ENCODE measurements at regions not wholly inside any gene's neighbourhood (a gene's known extent, or its start where the extent isn't known, plus 50 kb on each side); places are given as distances from the start of the nearest gene placed in this dataset.
A peak's percentile ranks its signal among the peaks of the same experiment; 100 is the strongest.

DNA sequence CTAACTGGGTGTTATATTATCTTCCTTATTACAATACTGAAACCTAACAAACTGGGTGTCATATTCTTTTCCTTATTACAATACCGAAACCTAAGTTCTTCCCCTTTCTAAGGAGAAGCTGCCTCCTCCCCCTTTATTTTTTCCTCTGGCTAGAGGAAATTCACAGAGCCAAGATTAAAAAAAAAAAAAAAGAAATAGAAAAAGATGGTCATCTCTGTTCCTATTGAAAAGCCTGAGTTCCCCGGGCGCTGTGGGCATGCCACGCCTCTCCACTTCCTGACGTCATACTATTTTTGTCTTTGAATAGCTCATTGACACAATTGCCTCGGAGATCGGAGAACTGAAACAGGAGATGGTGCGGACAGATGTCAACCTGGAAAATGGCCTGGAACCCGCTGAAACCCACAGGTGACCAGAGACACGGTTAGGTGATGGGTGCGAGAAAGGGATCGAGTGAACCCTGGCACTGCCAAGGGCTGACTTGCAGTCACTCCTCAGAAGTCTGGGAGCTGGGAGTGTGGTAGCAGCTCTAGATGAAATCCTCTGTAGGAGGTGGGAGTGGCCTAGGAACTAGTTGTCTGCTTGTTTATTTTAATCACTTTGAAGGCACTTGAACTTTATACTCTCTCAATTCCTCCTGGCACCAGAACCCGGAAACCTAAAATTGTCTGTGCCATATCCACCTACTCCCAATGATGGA is 82.2 kb upstream of the NAA20 start:
- peak overlapping the region; percentile 73 for H3K4me3 ChIP-seq (ENCODE audit: low read length)
- TF ChIP-seq, protein P1, sequence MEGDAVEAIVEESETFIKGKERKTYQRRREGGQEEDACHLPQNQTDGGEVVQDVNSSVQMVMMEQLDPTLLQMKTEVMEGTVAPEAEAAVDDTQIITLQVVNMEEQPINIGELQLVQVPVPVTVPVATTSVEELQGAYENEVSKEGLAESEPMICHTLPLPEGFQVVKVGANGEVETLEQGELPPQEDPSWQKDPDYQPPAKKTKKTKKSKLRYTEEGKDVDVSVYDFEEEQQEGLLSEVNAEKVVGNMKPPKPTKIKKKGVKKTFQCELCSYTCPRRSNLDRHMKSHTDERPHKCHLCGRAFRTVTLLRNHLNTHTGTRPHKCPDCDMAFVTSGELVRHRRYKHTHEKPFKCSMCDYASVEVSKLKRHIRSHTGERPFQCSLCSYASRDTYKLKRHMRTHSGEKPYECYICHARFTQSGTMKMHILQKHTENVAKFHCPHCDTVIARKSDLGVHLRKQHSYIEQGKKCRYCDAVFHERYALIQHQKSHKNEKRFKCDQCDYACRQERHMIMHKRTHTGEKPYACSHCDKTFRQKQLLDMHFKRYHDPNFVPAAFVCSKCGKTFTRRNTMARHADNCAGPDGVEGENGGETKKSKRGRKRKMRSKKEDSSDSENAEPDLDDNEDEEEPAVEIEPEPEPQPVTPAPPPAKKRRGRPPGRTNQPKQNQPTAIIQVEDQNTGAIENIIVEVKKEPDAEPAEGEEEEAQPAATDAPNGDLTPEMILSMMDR (IDR thresholded peaks at IDR 0.05; ENCODE audit: low read depth, low read length), result no peak
- TF ChIP-seq EZH2phosphoT487 (IDR thresholded peaks at IDR 0.05; ENCODE audit: low read depth), result no peak
- H3K9me3 ChIP-seq (ENCODE audit: insufficient read depth, low read length), result peaks cover 4% of the 10 kb centered on the region; the same call in 1 of the 2 replicates
- peak overlapping the region; percentile 86 for H3K4me2 ChIP-seq (ENCODE audit: low read length)
- no peaks in the 10 kb centered on the region for H3K27me3 ChIP-seq (ENCODE audit: low read depth, low read length)
- H3K9ac ChIP-seq (ENCODE audit: low read length), result peak overlapping the region; percentile 57
- no peaks in the 10 kb centered on the region for H3K36me3 ChIP-seq (replicated peaks; ENCODE audit: low read depth, low read length)
- no peaks in the 10 kb centered on the region for H4K20me1 ChIP-seq (ENCODE audit: insufficient read depth, low read length)
- no peaks in the 10 kb centered on the region for H3K79me2 ChIP-seq (ENCODE audit: low read length)
- H3K4me1 ChIP-seq (ENCODE audit: low read length), result peaks cover 56% of the 10 kb centered on the region
- peak overlapping the region; percentile 69 for H3K27ac ChIP-seq (ENCODE audit: low read length)
- peak overlapping the region; percentile 58 for H2AFZ ChIP-seq (ENCODE audit: low read depth, low read length)

DNA sequence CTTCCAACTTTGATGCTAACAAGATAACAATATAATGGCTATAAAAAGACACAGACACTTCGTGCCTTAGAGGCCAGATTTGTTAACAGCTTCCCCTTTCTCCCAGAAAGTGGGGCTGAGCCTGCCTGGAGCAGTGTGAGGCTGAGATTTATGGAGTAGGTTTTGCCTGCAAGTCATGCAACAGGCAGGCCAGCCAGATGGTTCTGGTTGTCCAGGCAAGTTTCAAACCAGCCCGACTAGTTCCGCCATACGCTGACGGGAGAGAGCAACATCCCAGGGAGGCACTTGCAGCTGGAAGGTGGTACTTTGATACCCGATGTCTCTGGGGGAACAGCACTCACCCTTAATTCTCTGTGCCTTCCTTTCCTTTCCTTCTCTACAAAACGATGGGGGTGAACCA is 81.3 kb upstream of the NAA20 start:
- no peaks in the 10 kb centered on the region for H3K79me2 ChIP-seq (ENCODE audit: low read length)
- H3K4me1 ChIP-seq (ENCODE audit: low read length), result peaks cover 56% of the 10 kb centered on the region
- no peaks in the 10 kb centered on the region for H4K20me1 ChIP-seq (ENCODE audit: insufficient read depth, low read length)
- H3K27ac ChIP-seq (ENCODE audit: low read length), result peak overlapping the region; percentile 69
- H2AFZ ChIP-seq (ENCODE audit: low read depth, low read length), result no peak overlapping the region
- H3K4me2 ChIP-seq (ENCODE audit: low read length), result peak overlapping the region; percentile 86
- TF ChIP-seq, protein P1 (IDR thresholded peaks at IDR 0.05; ENCODE audit: low read depth, low read length), result no peak
- TF ChIP-seq EZH2phosphoT487 (IDR thresholded peaks at IDR 0.05; ENCODE audit: low read depth), result no peak
- no peaks in the 10 kb centered on the region for H3K27me3 ChIP-seq (ENCODE audit: low read depth, low read length)
- H3K9ac ChIP-seq (ENCODE audit: low read length), result peak overlapping the region; percentile 57
- peaks cover 4% of the 10 kb centered on the region; the same call in 1 of the 2 replicates for H3K9me3 ChIP-seq (ENCODE audit: insufficient read depth, low read length)
- no peaks in the 10 kb centered on the region for H3K36me3 ChIP-seq (replicated peaks; ENCODE audit: low read depth, low read length)
- H3K4me3 ChIP-seq (ENCODE audit: low read length), result peak overlapping the region; percentile 73

DNA sequence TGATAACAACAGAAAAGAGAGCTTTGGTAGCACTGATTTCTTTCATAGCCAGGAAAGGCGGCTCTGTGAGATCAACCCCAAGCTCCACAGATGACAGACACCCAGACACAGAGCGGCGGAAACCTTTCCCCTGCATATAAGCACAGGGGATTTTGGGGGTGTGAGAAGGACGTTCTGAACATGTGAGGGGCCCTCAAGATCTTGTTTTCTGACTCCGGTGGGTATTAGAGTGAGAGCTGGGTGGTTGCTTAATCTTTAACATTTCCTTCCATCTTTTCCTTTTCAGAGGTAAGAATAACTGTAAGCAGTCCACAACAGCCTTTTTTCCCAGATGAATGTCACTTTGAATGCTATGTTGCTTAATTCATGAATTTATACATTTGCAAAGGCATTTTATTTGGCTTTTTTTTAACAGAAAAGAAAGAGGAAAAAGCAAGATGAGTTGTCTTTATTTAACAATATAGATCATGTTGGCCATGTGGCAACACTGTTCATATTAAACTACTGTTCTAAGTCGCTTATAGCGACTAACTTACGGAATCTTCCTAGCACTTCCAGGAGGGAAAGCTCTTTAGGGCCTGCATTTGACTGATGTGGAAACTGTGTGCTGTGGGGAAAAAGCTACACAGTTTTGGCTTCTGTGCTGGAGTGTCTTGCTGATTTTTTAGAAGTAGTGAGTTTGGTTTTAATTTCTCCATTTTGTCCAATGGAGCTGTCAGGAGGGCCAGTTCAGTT is 80.5 kb upstream of the NAA20 start:
- Histone ChIP-seq H3K9ac (ENCODE audit: low read length) (peak overlapping the region; percentile 57), H3K36me3 (replicated peaks; ENCODE audit: low read depth, low read length) (no peaks in the 10 kb centered on the region), H3K4me1 (ENCODE audit: low read length) (peaks cover 56% of the 10 kb centered on the region), H4K20me1 (ENCODE audit: insufficient read depth, low read length) (no peaks in the 10 kb centered on the region), H3K4me2 (ENCODE audit: low read length) (peak overlapping the region; percentile 86), H3K4me3 (ENCODE audit: low read length) (peak overlapping the region; percentile 73), H2AFZ (ENCODE audit: low read depth, low read length) (peak overlapping the region; percentile 44), H3K27ac (ENCODE audit: low read length) (peak overlapping the region; percentile 69), H3K9me3 (ENCODE audit: insufficient read depth, low read length) (peaks cover 4% of the 10 kb centered on the region; the same call in 1 of the 2 replicates), H3K27me3 (ENCODE audit: low read depth, low read length) (no peaks in the 10 kb centered on the region), H3K79me2 (ENCODE audit: low read length) (no peaks in the 10 kb centered on the region)
- TF ChIP-seq EZH2phosphoT487 (IDR thresholded peaks at IDR 0.05; ENCODE audit: low read depth), result no peak
- TF ChIP-seq, protein P1 (IDR thresholded peaks at IDR 0.05; ENCODE audit: low read depth, low read length), result no peak

DNA sequence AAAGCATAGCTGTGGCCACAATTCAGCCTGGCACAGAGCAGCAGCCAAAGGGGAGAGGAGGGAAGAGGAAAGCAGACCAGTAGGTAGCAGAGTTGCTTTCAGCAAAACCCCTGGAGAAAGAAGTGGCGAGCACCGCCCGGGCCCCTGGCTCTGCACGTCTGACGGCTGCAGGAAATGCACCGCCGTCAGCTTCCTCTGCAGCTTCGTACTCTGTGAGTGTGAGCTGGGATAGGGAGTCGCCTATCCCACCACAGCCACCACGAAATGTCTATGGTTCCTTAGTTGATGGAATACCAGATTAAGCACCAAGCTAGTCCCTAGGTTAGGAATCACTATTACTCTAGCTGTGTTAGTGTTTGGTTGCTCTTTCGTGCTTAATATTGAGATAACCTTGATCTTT is 79.9 kb upstream of the NAA20 start:
- Histone ChIP-seq H3K9me3 (ENCODE audit: insufficient read depth, low read length) (peaks cover 4% of the 10 kb centered on the region; the same call in 1 of the 2 replicates), H3K4me1 (ENCODE audit: low read length) (peaks cover 56% of the 10 kb centered on the region), H4K20me1 (ENCODE audit: insufficient read depth, low read length) (no peaks in the 10 kb centered on the region), H2AFZ (ENCODE audit: low read depth, low read length) (peak overlapping the region; percentile 44), H3K9ac (ENCODE audit: low read length) (peak overlapping the region; percentile 57), H3K79me2 (ENCODE audit: low read length) (no peaks in the 10 kb centered on the region), H3K4me2 (ENCODE audit: low read length) (peak overlapping the region; percentile 86), H3K27me3 (ENCODE audit: low read depth, low read length) (no peaks in the 10 kb centered on the region), H3K36me3 (replicated peaks; ENCODE audit: low read depth, low read length) (no peaks in the 10 kb centered on the region), H3K27ac (ENCODE audit: low read length) (peak overlapping the region; percentile 69), H3K4me3 (ENCODE audit: low read length) (peak overlapping the region; percentile 73)
- no peak for TF ChIP-seq EZH2phosphoT487 (IDR thresholded peaks at IDR 0.05; ENCODE audit: low read depth)
- TF ChIP-seq, protein P1 (IDR thresholded peaks at IDR 0.05; ENCODE audit: low read depth, low read length), result no peak
